ENCODE measurements at regions not wholly inside any gene's neighbourhood (a gene's known extent, or its start where the extent isn't known, plus 50 kb on each side); places are given as distances from the start of the nearest gene placed in this dataset.
"Not testable (repeated sequence)": the region's sequence is repeated elsewhere in the genome, so short reads cannot be mapped to it uniquely, and the experiment has no call there.

DNA sequence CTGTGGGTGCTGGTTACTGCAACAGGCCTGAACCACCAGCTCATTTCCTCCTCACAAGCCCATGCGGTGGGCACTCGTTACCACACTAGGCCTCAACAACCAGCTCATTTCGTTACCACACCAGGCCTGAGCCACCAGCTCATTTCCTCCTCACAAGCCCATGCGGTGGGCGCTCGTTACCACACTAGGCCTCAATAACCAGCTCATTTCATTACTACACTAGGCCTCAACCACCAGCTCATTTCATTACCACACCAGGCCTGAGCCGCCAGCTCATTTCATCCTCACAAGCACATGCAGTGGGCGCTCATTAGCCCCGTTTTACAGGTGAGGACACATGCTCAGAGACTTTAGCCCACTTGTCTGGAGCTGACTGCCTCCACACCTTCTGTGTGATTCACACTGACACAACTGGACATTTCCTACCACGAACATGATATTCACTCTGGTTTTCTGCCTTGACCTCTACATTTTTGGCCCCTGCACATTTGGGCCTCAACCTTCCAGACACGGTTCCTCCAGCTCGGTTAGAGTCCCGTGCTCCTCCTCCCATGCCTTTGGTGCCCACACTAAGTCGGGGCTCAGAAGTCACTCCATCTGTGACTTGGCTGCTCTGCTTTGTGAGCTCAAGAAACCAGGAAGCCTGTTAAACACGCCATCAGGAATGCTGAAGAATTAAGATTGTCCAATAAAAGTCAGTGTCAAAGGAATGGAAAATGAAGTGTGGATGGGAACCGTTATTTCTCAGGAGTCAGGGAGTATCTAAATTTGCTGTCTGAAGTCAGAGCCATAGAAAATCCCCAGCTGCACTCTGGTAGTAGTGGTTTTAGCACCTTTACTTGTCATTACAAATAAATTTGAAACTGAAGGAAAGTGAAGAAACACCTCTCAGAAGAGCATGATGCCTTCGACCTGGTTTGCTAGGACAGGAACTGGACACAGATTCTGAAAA, 55.8 kb upstream of the LANCL2 start:
- TF ChIP-seq, protein P1, sequence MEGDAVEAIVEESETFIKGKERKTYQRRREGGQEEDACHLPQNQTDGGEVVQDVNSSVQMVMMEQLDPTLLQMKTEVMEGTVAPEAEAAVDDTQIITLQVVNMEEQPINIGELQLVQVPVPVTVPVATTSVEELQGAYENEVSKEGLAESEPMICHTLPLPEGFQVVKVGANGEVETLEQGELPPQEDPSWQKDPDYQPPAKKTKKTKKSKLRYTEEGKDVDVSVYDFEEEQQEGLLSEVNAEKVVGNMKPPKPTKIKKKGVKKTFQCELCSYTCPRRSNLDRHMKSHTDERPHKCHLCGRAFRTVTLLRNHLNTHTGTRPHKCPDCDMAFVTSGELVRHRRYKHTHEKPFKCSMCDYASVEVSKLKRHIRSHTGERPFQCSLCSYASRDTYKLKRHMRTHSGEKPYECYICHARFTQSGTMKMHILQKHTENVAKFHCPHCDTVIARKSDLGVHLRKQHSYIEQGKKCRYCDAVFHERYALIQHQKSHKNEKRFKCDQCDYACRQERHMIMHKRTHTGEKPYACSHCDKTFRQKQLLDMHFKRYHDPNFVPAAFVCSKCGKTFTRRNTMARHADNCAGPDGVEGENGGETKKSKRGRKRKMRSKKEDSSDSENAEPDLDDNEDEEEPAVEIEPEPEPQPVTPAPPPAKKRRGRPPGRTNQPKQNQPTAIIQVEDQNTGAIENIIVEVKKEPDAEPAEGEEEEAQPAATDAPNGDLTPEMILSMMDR (IDR thresholded peaks at IDR 0.05; ENCODE audit: control insufficient read depth, extremely low read depth, insufficient read depth), result no peak
- no peak for DNase-seq (ENCODE audit: low read depth)

DNA sequence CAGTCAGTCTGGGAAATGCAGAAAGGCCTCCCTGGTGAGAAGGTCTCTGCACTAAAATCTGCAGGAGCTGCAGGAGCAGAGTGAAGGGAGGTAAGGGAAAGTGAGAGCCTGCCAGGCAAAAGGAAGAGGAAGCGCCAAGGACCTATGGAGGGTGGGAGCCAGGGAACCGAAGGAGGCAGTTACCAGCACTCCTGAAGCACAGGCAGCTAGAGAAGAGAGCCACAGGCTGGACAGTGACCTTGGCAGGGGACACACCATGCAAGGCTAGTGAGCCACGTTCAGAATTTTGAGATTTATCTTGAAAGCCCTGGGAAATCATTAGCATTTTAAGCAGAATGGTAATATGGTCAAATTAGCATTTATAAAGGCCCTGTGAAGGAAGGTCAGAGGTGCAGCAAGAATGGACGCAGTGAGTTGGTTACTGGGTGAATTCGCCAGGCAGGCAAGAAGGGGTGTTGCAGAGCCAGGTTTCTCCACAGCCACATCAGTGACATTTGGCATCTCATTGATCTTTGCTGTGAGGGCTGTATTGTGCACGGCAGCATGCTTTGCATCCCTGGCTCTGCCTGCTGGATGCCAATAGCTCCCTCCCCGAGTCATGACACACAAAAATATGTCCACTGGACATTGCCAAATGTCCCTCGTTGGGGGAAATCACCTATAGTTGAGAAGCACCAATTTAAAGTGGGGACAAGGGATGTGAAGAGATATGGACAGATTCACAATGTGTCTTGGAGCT, 54.7 kb upstream of the LANCL2 start:
- H3K4me3 ChIP-seq (ENCODE audit: low read depth, low read length), result no peak overlapping the region
- DNase-seq (ENCODE audit: low read depth), result no peak
- TF ChIP-seq, protein P1 (IDR thresholded peaks at IDR 0.05; ENCODE audit: control insufficient read depth, extremely low read depth, insufficient read depth), result no peak

More for the DNA sequence above, 55.8 kb upstream of the LANCL2 start:
- no peak overlapping the region for H3K4me3 ChIP-seq (ENCODE audit: low read depth, low read length)

DNA sequence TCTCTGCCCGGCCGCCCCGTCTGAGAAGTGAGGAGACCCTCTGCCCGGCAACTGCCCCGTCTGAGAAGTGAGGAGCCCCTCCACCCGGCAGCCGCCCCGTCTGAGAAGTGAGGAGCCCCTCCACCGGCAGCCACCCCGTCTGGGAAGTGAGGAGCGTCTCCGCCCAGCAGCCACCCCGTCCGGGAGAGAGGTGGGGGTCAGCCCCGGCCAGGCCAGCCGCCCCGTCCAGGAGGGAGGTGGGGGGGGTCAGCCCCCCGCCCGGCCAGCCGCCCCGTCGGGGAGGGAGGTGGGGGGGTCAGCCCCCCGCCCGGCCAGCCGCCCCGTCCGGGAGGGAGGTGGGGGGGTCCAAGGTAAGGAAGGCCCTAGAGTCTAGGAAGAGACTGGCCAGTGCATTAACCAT, 53.2 kb upstream of the LANCL2 start:
- DNase-seq (ENCODE audit: low read depth); H3K4me3 ChIP-seq (ENCODE audit: low read depth, low read length): not testable (repeated sequence)

DNA sequence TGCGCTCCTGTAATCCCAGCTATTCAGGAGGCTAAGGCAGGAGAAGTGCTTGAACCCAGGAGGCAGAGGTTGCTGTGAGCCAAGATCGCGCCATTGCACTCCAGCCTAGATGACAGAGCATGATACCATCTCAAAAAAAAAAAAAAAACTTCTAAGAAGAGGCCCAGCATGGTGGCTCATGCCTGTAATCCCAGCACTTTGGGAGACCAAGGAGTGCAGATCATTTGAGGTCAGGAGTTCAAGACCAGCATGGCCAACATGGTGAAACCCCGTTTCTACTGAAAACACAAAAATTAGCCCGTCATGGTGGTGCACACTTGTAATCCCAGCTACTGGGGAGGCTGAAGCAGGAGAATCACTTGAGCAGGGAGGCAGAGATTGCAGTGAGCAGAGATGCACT, 51.5 kb upstream of the LANCL2 start:
- H3K4me3 ChIP-seq (ENCODE audit: low read depth, low read length); DNase-seq (ENCODE audit: low read depth): not testable (repeated sequence)

DNA sequence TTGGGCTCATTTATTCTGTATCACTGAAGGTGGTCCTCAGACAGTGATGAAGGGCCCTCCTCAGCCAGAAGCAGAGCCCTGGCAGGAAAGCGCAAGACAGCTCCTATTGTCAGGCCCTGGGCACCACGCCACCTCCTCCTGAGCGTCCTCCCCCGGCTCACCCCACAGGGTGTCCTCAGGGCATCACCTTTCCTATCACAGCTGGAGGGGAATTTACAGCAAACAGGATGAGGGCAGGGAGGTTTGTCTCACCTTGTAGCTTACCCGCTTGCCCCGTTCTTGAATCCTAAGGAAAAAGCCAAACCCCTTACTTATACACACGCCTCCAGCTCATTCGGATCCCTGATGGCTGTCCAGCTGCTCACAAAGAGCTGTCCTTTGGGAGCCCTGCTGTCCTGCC, 50.2 kb upstream of the LANCL2 start:
- TF ChIP-seq, protein P1 (IDR thresholded peaks at IDR 0.05; ENCODE audit: control insufficient read depth, extremely low read depth, insufficient read depth), result no peak
- no peak overlapping the region for H3K4me3 ChIP-seq (ENCODE audit: low read depth, low read length)
- DNase-seq (ENCODE audit: low read depth), result no peak

Measured in LNCaP clone FGC (cell line).